Endothelial cell of umbilical vein (primary cell): ENCODE measurements at regions not wholly inside any gene's neighbourhood (a gene's known extent, or its start where the extent isn't known, plus 50 kb on each side); places are given as distances from the start of the nearest gene placed in this dataset.

Experiments used
- BruUV-seq: library from RNA; stranded (reverse); fragments of 400-500 nt; replicated peaks from 2 replicates; lab custom pipeline; 2021; lab: Mats Ljungman, UMichigan
- CTCF ChIA-PET: fragments of 300-600, 350-600 bp; sonication (Branson Sonifier 250); formaldehyde crosslinking; loops from one replicate; lab custom pipeline; 2021; ENCODE audit warnings: antibody characterized with exemption, inconsistent platforms; lab: Charles Lee
- POLR2A ChIA-PET: fragments of 300-600, 350-600 bp; sonication (Branson Sonifier 250); formaldehyde crosslinking; loops from one replicate; lab custom pipeline; 2021; ENCODE audit warnings: antibody characterized with exemption, inconsistent platforms; lab: Charles Lee
- DNase-seq: peaks from one replicate; pipeline ENCODE4 v3.0.0-alpha.2; 2011; ENCODE audit warnings: low read depth, low spot score
- FAIRE-seq: peaks from 2 replicates; lab custom pipeline; 2011; peaks lifted over from hg19 to GRCh38; lab: Jason Lieb, UNC
- H2AFZ ChIP-seq: 2 replicates; pipeline ENCODE4 v1.6.0; 2012; ENCODE audit warnings: low read depth, low read length, control low read depth, inconsistent platforms
- H3K27ac ChIP-seq: 2 replicates; pipeline ENCODE4 v1.5.1; 2011; ENCODE audit warnings: low read depth, mild to moderate bottlenecking, control low read depth, low read length, moderate library complexity; ENCODE audit not compliant: insufficient read depth
- H3K27me3 ChIP-seq, 2 experiments: 2 replicates each; pipeline versions ENCODE4 v1.6.0 to v1.6.1; 2011; ENCODE audit warnings: low read length in 2 of 2, mixed read lengths in 1 of 2; ENCODE audit not compliant: control insufficient read depth in 2 of 2, insufficient read depth in 2 of 2
- H3K36me3 ChIP-seq, 2 experiments: 2 replicates in 1 of 2; 3 replicates in 1 of 2; pipeline ENCODE4 v1.5.1; 2011; ENCODE audit warnings: low read length in 2 of 2, mild to moderate bottlenecking in 1 of 2, moderate library complexity in 1 of 2; ENCODE audit not compliant: control insufficient read depth in 2 of 2, insufficient read depth in 2 of 2; ENCODE audit errors: extremely low read depth in 1 of 2
- H3K4me1 ChIP-seq: 3 replicates; pipeline ENCODE4 v1.5.1; 2011; ENCODE audit warnings: mild to moderate bottlenecking, low read length; ENCODE audit not compliant: control insufficient read depth, insufficient read depth; ENCODE audit errors: extremely low read depth
- H3K4me2 ChIP-seq: 2 replicates; pipeline ENCODE4 v1.6.1; 2011; ENCODE audit warnings: low read length, control low read depth, mixed read lengths; ENCODE audit not compliant: insufficient read depth
- H3K4me3 ChIP-seq, 3 experiments: fragments of 200-600 bp in 1 of 3; sonication (generic), shearing (Covaris generic) in 1 of 3; replicated peaks in 1 of 3; 2 replicates each; pipeline ENCODE4 v1.5.1; 2011 to 2016; ENCODE audit warnings: control low read depth in 3 of 3, low read length in 3 of 3, mild to moderate bottlenecking in 2 of 3, inconsistent platforms in 1 of 3, low read depth in 1 of 3, moderate library complexity in 1 of 3; ENCODE audit not compliant: insufficient read depth in 1 of 3
- H3K79me2 ChIP-seq: 2 replicates; pipeline ENCODE4 v1.6.0; 2012; ENCODE audit warnings: low read length, inconsistent platforms; ENCODE audit not compliant: control insufficient read depth, insufficient read depth
- H3K9ac ChIP-seq: replicated peaks from 2 replicates; pipeline ENCODE3; 2011; ENCODE audit warnings: low read length, control low read depth; ENCODE audit not compliant: insufficient read depth; ENCODE audit errors: extremely low read depth
- H3K9me1 ChIP-seq: replicated peaks from 3 replicates; pipeline ENCODE4 v1.6.0; 2011; ENCODE audit warnings: mild to moderate bottlenecking, low read length; ENCODE audit not compliant: control insufficient read depth, insufficient read depth; ENCODE audit errors: extremely low read depth
- H3K9me3 ChIP-seq: replicated peaks from 2 replicates; pipeline ENCODE4 v1.5.1; 2012; ENCODE audit warnings: low read length, inconsistent platforms; ENCODE audit not compliant: control insufficient read depth, insufficient read depth
- H4K20me1 ChIP-seq: replicated peaks from 2 replicates; pipeline ENCODE3; 2011; ENCODE audit warnings: mild to moderate bottlenecking, low read length; ENCODE audit not compliant: control insufficient read depth, insufficient read depth; ENCODE audit errors: extremely low read depth
- EZH2 ChIP-seq: IDR thresholded peaks from 2 replicates; pipeline ENCODE4 v1.6.1; 2012; ENCODE audit warnings: borderline replicate concordance, low read depth, mild to moderate bottlenecking, moderate library complexity, low read length, inconsistent platforms; ENCODE audit not compliant: severe bottlenecking
- FOS ChIP-seq: IDR thresholded peaks from 2 replicates; pipeline ENCODE4 v1.6.1; 2011; ENCODE audit warnings: mild to moderate bottlenecking, low read length, moderate library complexity, borderline replicate concordance; ENCODE audit not compliant: insufficient read depth
- GATA2 ChIP-seq: IDR thresholded peaks from 2 replicates; pipeline ENCODE4 v1.7.0; 2011; ENCODE audit warnings: low read depth, mild to moderate bottlenecking, moderate library complexity, mixed read lengths, low read length; ENCODE audit not compliant: insufficient read length, insufficient read depth
- JUN ChIP-seq: IDR thresholded peaks from 2 replicates; pipeline ENCODE4 v1.6.1; 2011; ENCODE audit warnings: borderline replicate concordance, low read depth; ENCODE audit not compliant: insufficient read length, insufficient read depth
- MYC ChIP-seq: IDR thresholded peaks from one replicate; pipeline ENCODE4 v1.6.1; 2011; ENCODE audit warnings: mild to moderate bottlenecking, low read depth, low read length
- POLR2A ChIP-seq: IDR thresholded peaks from 2 replicates; pipeline ENCODE4 v1.6.1; 2012; ENCODE audit warnings: low read depth, mild to moderate bottlenecking, control low read depth, low read length
- POLR2AphosphoS5 ChIP-seq: IDR thresholded peaks from 2 replicates; pipeline ENCODE4 v1.6.1; 2012; ENCODE audit warnings: low read depth, mild to moderate bottlenecking, control low read depth, low read length, moderate library complexity; ENCODE audit not compliant: insufficient read depth
- dilution Hi-C: fragments of 300-500 bp; cut with MboI; formaldehyde crosslinking; loops from one replicate; pipeline ENCODE4 v1.15.0; 2019; ENCODE audit warnings: low sequenced_read_pairs; ENCODE audit not compliant: extremely low pct_ligation_motif_present
- intact Hi-C: fragments of 100-400 bp; cut with micrococcal nuclease; formaldehyde crosslinking; loops from one replicate; pipeline ENCODE4 v1.10.0; 2022
- TF ChIP-seq, protein P1 (sequence below): IDR thresholded peaks from 2 replicates; pipeline ENCODE4 v1.6.1; 2011; ENCODE audit not compliant: insufficient read depth, insufficient read length
- TF ChIP-seq, protein P2 (sequence below), 2 donors: IDR thresholded peaks; 1 replicate in 1 of 2; 2 replicates in 1 of 2; pipeline ENCODE4 v1.5.1; 2011; ENCODE audit warnings: low read length in 2 of 2, mild to moderate bottlenecking in 2 of 2, moderate library complexity in 2 of 2, control low read depth in 1 of 2, inconsistent platforms in 1 of 2, low read depth in 1 of 2; ENCODE audit not compliant: insufficient read depth in 1 of 2; ENCODE audit errors: extremely low read depth in 1 of 2

DNA sequence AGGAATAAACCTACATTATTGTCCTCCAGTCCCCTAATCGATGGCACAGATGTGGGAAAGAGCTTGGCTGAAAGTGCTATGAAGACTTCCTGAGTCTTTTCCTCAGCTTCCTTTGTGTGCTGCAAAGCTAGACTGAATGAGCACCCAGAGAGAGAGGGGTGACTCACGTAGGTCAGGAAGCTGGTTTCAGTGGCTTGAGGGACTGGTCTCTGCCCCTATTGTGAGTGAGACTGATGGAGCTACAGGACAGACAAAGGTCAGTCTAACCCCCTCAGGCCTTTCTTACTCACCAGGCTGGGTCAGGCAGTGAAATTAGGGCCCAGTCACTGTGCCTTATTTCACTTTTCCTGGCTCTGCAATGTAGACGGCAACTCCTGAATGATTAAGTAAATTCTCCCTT is 171.1 kb upstream of the GRB10 start:
- DNase-seq = peak; percentile 81
- TF ChIP-seq GATA2 (peak; percentile 60), FOS (peak; percentile 97), MYC (no peak), POLR2A (peak; percentile 33), POLR2AphosphoS5 (peak; percentile 80), JUN (peak; percentile 91), EZH2 (no peak)
- TF ChIP-seq, protein P1, sequence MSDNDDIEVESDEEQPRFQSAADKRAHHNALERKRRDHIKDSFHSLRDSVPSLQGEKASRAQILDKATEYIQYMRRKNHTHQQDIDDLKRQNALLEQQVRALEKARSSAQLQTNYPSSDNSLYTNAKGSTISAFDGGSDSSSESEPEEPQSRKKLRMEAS = no peak
- TF ChIP-seq, protein P2, sequence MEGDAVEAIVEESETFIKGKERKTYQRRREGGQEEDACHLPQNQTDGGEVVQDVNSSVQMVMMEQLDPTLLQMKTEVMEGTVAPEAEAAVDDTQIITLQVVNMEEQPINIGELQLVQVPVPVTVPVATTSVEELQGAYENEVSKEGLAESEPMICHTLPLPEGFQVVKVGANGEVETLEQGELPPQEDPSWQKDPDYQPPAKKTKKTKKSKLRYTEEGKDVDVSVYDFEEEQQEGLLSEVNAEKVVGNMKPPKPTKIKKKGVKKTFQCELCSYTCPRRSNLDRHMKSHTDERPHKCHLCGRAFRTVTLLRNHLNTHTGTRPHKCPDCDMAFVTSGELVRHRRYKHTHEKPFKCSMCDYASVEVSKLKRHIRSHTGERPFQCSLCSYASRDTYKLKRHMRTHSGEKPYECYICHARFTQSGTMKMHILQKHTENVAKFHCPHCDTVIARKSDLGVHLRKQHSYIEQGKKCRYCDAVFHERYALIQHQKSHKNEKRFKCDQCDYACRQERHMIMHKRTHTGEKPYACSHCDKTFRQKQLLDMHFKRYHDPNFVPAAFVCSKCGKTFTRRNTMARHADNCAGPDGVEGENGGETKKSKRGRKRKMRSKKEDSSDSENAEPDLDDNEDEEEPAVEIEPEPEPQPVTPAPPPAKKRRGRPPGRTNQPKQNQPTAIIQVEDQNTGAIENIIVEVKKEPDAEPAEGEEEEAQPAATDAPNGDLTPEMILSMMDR (IDR thresholded peaks at IDR 0.05; ENCODE audit: extremely low read depth in 1 of 2, insufficient read depth in 1 of 2, low read depth in 1 of 2, low read length in 2 of 2) = no peak
- no peak overlapping the region for H3K4me3 ChIP-seq
- no peaks in the 10 kb centered on the region for H4K20me1 ChIP-seq
- intact Hi-C loops = loop anchor here (1.0 to 5.0 kb wide), 7 partner anchors 9 to 457 kb away; no protein-coding TSS in a partner anchor
- H3K27ac ChIP-seq = peak overlapping the region; percentile 85
- no peaks in the 10 kb centered on the region for H3K27me3 ChIP-seq
- no peaks in the 10 kb centered on the region for H3K36me3 ChIP-seq
- no peaks in the 10 kb centered on the region for H3K9me3 ChIP-seq
- no peaks in the 10 kb centered on the region for H3K79me2 ChIP-seq
- peak overlapping the region; percentile 23 for H3K9ac ChIP-seq
- dilution Hi-C loops = no loop called here
- peak overlapping the region; percentile 57 for H3K4me2 ChIP-seq
- ChIA-PET POLR2A (no interaction called here), CTCF (interaction anchor here (1.0 to 2.7 kb wide), 5 partner anchors 9 to 209 kb away, joined by 3 to 10 read pairs (median 3); no protein-coding TSS in a partner anchor)
- peaks cover 57% of the 10 kb centered on the region for H3K4me1 ChIP-seq
- no peaks in the 10 kb centered on the region for H3K9me1 ChIP-seq
- no TSS peak for BruUV-seq
- FAIRE-seq = peak; percentile 99
- no peak overlapping the region for H2AFZ ChIP-seq
